Suprapubic skin (tissue), 4 donors: ENCODE measurements at regions not wholly inside any gene's neighbourhood (a gene's known extent, or its start where the extent isn't known, plus 50 kb on each side); places are given as distances from the start of the nearest gene placed in this dataset.
A peak's percentile ranks its signal among the peaks of the same experiment; 100 is the strongest.

Experiments
- DNase-seq, 2 donors: peaks; one replicate each; pipeline ENCODE4 v3.0.0-alpha.2; 2019; ENCODE audit warnings: low spot score in 2 of 2
- H3K27ac ChIP-seq: fragments of 200-600 bp; sonication (generic); one replicate; pipeline ENCODE4 v1.5.1; 2019
- H3K27me3 ChIP-seq: fragments of 200-600 bp; sonication (generic); one replicate; pipeline ENCODE4 v1.5.1; 2019
- H3K36me3 ChIP-seq: fragments of 200-600 bp; sonication (generic); one replicate; pipeline ENCODE4 v1.5.1; 2019
- H3K4me1 ChIP-seq: fragments of 200-600 bp; sonication (generic); one replicate; pipeline ENCODE4 v1.5.1; 2019
- H3K4me3 ChIP-seq: fragments of 200-600 bp; sonication (generic); one replicate; pipeline ENCODE4 v1.5.1; 2019; ENCODE audit warnings: mild to moderate bottlenecking
- H3K9me3 ChIP-seq: fragments of 200-600 bp; sonication (generic); one replicate; pipeline ENCODE4 v1.5.1; 2019
- CTCF ChIP-seq, 2 donors: fragments of 200-600 bp in 1 of 2; fragments of 450-650 bp in 1 of 2; sonication (generic) in 1 of 2; IDR thresholded peaks; one replicate each; pipeline ENCODE4 v1.5.1; 2016 to 2019; ENCODE audit warnings: antibody characterized with exemption in 2 of 2, mild to moderate bottlenecking in 1 of 2, moderate library complexity in 1 of 2
- EP300 ChIP-seq: sonication (generic); formaldehyde crosslinking; IDR thresholded peaks from one replicate; pipeline ENCODE4 v1.6.1; 2017; ENCODE audit warnings: antibody characterized with exemption
- POLR2A ChIP-seq, 2 donors: fragments of 450-650 bp; IDR thresholded peaks; one replicate each; pipeline ENCODE4 v1.6.1; 2017; ENCODE audit warnings: antibody characterized with exemption in 2 of 2, mild to moderate bottlenecking in 2 of 2, moderate library complexity in 2 of 2
- POLR2AphosphoS5 ChIP-seq, 3 donors: sonication (generic); formaldehyde crosslinking; IDR thresholded peaks; one replicate each; pipeline ENCODE4 v1.6.1; 2017; ENCODE audit warnings: antibody characterized with exemption in 3 of 3
- WGBS: methylation state at CpG from one replicate; pipeline ENCODE4 v1.1.5; 2018; 5-methylcytosine and 5-hydroxymethylcytosine counted together

- Histone ChIP-seq H3K9me3 (no peaks in the 10 kb centered on the region), H3K27me3 (no peaks in the 10 kb centered on the region), H3K4me3 (no peak overlapping the region), H3K4me1 (no peaks in the 10 kb centered on the region), H3K36me3 (no peaks in the 10 kb centered on the region), H3K27ac (no peak overlapping the region)
- DNase-seq: no peak
- TF ChIP-seq POLR2AphosphoS5 (IDR thresholded peaks at IDR 0.05) (no peak), POLR2A (IDR thresholded peaks at IDR 0.05) (no peak)
- 87% methylated on average over 2 of the region's 2 CpGs for WGBS
Measured at GRCh38 chrX:34381241-34381640, 249.1 kb upstream of the FAM47A start.

GRCh38 chrX:34379891-34380290, 247.8 kb upstream of the FAM47A start:
- no peaks in the 10 kb centered on the region for H3K9me3 ChIP-seq
- H3K36me3 ChIP-seq: no peaks in the 10 kb centered on the region
- WGBS: 52% methylated on average over 4 of the region's 4 CpGs
- no peaks in the 10 kb centered on the region for H3K4me1 ChIP-seq
- no peak for DNase-seq
- TF ChIP-seq EP300 (no peak), POLR2AphosphoS5 (IDR thresholded peaks at IDR 0.05) (no peak), POLR2A (IDR thresholded peaks at IDR 0.05) (no peak), CTCF (IDR thresholded peaks at IDR 0.05) (no peak)
- no peaks in the 10 kb centered on the region for H3K27me3 ChIP-seq
- H3K27ac ChIP-seq: no peak overlapping the region
- no peak overlapping the region for H3K4me3 ChIP-seq

GRCh38 chrX:34377645-34378044, 245.5 kb upstream of the FAM47A start:
- TF ChIP-seq POLR2AphosphoS5 (IDR thresholded peaks at IDR 0.05): no peak
- TF ChIP-seq POLR2A (IDR thresholded peaks at IDR 0.05): no peak
- TF ChIP-seq CTCF (IDR thresholded peaks at IDR 0.05): no peak
- TF ChIP-seq EP300: no peak

GRCh38 chrX:34371754-34372153, 239.6 kb upstream of the FAM47A start:
- H3K4me1 ChIP-seq: no peaks in the 10 kb centered on the region
- no peaks in the 10 kb centered on the region for H3K27me3 ChIP-seq
- no peaks in the 10 kb centered on the region for H3K9me3 ChIP-seq
- no peak for DNase-seq
- H3K36me3 ChIP-seq: no peaks in the 10 kb centered on the region
- WGBS: 39% methylated on average over 1 of the region's 1 CpG
- no peak overlapping the region for H3K27ac ChIP-seq
- no peak overlapping the region for H3K4me3 ChIP-seq
- no peak for TF ChIP-seq POLR2AphosphoS5 (IDR thresholded peaks at IDR 0.05)
- no peak for TF ChIP-seq POLR2A (IDR thresholded peaks at IDR 0.05)
- TF ChIP-seq CTCF (IDR thresholded peaks at IDR 0.05): no peak
- no peak for TF ChIP-seq EP300

More at GRCh38 chrX:34377645-34378044, 245.5 kb upstream of the FAM47A start:
- H3K9me3 ChIP-seq: no peaks in the 10 kb centered on the region
- H3K36me3 ChIP-seq: no peaks in the 10 kb centered on the region
- H3K4me3 ChIP-seq: no peak overlapping the region
- DNase-seq: no peak
- WGBS: 80% methylated on average over 1 of the region's 1 CpG
- no peak overlapping the region for H3K27ac ChIP-seq
- H3K27me3 ChIP-seq: no peaks in the 10 kb centered on the region
- H3K4me1 ChIP-seq: no peaks in the 10 kb centered on the region

- no peak for DNase-seq
- WGBS: 60% methylated on average over 4 of the region's 4 CpGs
- Histone ChIP-seq H3K9me3 (no peaks in the 10 kb centered on the region), H3K27me3 (no peaks in the 10 kb centered on the region), H3K4me3 (no peak overlapping the region), H3K27ac (no peak overlapping the region), H3K4me1 (no peaks in the 10 kb centered on the region), H3K36me3 (no peaks in the 10 kb centered on the region)
- TF ChIP-seq CTCF (IDR thresholded peaks at IDR 0.05) (peak in 1 of 2 donors; percentile 5), POLR2A (IDR thresholded peaks at IDR 0.05) (no peak), POLR2AphosphoS5 (IDR thresholded peaks at IDR 0.05) (no peak)
Measured at GRCh38 chrX:34365471-34365870, 233.4 kb upstream of the FAM47A start.
